ENCODE measurements at regions not wholly inside any gene's neighbourhood (a gene's known extent, or its start where the extent isn't known, plus 50 kb on each side); places are given as distances from the start of the nearest gene placed in this dataset.

DNA sequence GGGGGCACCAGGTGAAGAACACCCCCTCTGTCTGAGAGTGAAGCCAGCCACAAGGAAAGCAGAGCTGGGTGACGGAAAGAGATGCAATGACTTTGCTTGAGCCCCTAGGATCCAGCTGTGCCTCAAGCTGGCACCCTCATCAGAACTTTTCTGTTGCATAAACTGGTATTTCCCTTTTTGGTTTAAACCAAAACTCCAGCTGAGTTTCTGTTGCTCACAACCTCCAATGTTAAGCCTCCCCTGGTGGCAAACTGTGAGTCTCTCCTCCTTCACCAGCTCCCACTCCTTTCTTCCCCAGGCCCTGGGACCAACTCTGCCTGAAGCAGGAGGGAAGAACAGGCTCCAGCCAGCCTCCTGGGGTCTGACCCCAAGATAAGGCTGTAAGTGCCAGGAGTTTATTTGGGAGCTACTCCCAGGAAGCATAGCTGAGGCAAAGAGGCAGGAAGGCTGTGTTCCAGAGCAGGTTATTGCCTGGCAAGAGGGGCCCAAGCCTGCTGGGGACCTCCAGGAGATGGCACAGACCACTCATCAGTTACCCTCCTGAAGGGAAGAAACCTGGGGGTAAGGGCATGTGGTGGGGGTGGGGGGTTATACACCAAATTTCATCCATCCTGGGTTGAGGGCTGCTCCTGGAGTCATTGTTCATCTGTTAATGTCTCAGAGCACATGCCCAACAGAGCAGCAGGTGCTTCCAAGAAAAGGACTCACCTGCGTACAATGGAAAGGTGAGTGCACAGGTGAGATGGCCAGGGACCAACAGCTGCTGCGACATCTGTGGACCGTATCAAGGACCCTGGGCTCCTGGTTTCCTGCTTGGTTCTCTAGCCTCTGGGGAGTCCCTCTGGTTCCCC lies 73.3 kb upstream of the NANOS1 start:
- DNase-seq (ENCODE audit: low spot score), result no peak
- ATAC-seq (ENCODE audit: low FRiP score), result no peak
- TF ChIP-seq, protein P1, sequence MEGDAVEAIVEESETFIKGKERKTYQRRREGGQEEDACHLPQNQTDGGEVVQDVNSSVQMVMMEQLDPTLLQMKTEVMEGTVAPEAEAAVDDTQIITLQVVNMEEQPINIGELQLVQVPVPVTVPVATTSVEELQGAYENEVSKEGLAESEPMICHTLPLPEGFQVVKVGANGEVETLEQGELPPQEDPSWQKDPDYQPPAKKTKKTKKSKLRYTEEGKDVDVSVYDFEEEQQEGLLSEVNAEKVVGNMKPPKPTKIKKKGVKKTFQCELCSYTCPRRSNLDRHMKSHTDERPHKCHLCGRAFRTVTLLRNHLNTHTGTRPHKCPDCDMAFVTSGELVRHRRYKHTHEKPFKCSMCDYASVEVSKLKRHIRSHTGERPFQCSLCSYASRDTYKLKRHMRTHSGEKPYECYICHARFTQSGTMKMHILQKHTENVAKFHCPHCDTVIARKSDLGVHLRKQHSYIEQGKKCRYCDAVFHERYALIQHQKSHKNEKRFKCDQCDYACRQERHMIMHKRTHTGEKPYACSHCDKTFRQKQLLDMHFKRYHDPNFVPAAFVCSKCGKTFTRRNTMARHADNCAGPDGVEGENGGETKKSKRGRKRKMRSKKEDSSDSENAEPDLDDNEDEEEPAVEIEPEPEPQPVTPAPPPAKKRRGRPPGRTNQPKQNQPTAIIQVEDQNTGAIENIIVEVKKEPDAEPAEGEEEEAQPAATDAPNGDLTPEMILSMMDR (IDR thresholded peaks at IDR 0.05), result no peak

DNA sequence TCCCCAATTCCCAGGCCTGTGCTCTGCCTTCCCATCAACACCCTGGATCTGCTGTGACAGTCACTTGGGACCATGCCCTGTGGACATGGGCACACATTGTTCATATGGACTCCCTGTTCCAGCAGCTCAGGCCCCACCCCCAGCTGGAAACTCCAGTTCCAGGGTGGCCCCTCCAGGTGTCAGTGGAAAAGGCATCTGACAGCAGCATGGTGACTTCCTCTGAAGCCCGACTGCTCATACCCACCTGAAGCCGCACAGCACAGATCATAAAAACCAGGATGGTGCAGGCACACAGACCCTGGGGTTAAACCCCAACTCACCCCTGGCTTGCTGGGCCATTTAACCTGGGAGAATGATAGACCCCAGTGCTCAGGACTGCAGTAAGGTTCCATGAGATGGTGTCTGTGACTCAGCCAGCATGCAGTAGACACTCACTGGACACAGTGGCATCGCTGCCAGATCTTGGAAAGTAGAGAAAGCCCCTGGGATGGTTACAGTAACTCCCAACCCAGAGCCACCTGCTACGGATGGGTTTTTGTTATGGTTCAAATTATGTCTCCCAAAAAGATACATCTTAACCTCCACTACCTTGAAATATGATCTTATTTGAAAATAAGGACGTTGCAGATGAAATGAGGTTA lies 72.6 kb upstream of the NANOS1 start:
- DNase-seq (ENCODE audit: low spot score) (no peak), ATAC-seq (ENCODE audit: low FRiP score) (no peak)
- TF ChIP-seq, protein P1 (IDR thresholded peaks at IDR 0.05), result no peak

DNA sequence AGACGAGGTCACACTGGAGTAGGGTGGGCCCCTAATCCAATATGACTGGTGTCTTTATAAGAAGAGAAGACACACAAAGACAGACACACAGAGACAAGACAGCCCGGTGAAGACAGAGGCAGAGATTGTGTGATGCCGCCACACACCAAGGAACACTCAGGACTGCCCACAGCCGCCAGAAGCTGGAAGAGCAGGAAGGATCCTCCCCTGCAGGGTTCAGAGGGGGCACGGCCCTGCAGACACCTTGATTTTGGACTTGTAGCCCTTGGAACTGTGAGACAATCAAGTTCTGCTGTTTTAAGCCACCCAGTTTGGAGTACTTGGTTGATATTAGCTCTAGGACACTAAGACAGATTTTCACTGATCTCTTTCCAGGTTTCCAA lies 72.1 kb upstream of the NANOS1 start:
- TF ChIP-seq, protein P1 (IDR thresholded peaks at IDR 0.05), result no peak
- no peak for ATAC-seq (ENCODE audit: low FRiP score)
- DNase-seq (ENCODE audit: low spot score), result no peak

DNA sequence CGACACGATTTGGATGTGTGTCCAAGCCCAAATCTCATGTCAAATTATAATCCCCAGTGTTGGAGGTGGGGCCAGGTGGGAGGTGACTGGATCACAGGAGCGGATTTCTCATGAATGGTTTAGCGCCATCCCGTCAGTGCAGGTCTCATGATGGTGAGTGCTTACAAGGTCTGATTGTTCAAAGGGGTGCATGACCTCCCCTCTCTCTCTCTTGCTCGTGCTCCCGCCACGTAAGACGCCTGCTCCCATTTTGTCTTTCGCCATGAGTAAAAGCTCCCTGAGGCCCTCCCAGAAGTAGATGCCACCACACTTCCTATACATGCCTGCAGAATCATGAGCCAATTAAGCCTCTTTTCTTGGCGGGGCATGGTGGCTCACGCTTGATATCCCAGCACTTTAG lies 71.5 kb upstream of the NANOS1 start:
- TF ChIP-seq, protein P1 (IDR thresholded peaks at IDR 0.05), result no peak
- no peak for ATAC-seq (ENCODE audit: low FRiP score)
- no peak for DNase-seq (ENCODE audit: low spot score)

DNA sequence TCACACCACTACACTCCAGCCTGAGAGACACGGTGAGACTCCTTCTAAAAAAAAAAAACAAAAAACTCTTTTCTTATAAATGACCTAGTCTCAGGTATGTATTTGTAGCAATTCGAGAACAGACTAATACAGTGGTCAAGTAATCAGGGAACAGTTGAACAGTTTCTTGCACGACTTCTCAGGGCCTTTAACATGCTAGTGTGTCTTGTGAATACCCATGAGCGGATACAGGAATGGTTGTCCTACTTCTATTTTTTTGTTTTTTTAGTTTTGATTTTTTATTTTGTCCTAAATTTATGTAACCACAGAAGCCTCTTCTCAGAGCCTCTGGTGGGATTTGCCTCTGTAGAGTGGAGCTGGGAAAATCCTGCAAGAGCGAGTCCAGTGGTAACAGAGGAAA lies 71.0 kb upstream of the NANOS1 start:
- no peak for DNase-seq (ENCODE audit: low spot score)
- ATAC-seq (ENCODE audit: low FRiP score), result no peak
- TF ChIP-seq, protein P1 (IDR thresholded peaks at IDR 0.05), result no peak

DNA sequence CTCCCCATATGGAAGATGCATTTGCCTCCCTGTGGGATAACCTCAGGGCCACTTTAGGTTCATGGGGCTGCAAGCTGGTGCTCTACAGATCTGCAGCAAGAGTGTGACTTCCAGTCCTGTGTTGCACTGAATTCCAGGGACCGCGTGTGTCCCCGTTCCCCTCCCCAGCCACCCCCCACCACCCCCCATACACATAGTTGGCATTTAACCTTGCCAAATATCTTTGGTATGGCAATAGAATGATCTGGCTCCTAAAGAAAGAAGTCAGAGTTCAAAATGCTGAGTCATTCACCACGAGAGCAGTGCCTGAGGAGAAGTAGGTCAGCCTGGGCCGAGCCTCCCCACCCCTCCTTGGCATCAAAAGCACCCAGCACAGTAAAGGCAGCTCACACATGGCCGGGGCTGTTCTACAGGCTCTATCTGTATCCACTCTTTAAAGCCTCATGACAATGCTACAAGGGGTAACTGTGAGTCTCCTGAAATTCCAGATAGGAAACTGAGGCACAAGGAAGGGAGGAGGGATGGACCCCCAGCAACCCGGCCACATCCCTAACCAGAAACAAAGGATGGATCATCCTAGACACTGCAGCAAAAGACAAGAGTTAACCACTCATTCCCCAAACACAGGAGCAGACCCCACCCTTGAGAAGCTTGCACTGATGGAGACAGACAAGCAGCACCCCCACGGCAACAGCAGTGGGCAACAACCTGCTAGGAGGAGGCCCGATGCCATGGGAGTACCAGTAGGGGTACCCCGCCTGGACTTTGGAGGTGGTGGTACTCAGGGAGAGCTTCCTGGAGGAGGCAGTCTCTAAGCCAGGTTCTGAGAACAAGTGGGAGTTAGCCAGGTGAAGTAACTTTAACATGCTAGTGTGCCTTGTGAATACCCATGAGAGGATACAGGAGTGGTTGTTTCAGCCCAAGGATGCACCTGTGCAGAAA lies 70.3 kb upstream of the NANOS1 start:
- no peak for DNase-seq (ENCODE audit: low spot score)
- ATAC-seq (ENCODE audit: low FRiP score), result peak; percentile 89

More for the DNA sequence above, 70.3 kb upstream of the NANOS1 start:
- TF ChIP-seq, protein P1 (IDR thresholded peaks at IDR 0.05), result no peak

Measured in omental fat pad (tissue), 3 donors.